ENCODE measurements at regions not wholly inside any gene's neighbourhood (a gene's known extent, or its start where the extent isn't known, plus 50 kb on each side); places are given as distances from the start of the nearest gene placed in this dataset.

GRCh38 chr2:144322379-144322778 is 197.5 kb downstream of the ZEB2 start:
- CTCF ChIA-PET: no interaction called here
- Histone ChIP-seq H3K4me3 (ENCODE audit: low read depth, low read length) (no peak overlapping the region), H3K27me3 (ENCODE audit: control insufficient read depth, insufficient read depth, low read length) (no peaks in the 10 kb centered on the region), H3K36me3 (ENCODE audit: control insufficient read depth, insufficient read depth, low read length) (no peaks in the 10 kb centered on the region)
- POLR2A ChIA-PET: interaction anchor here (0.6 kb wide), 1 partner anchor 23 kb away, joined by 4 read pairs; no protein-coding TSS in a partner anchor
- peak; percentile 15 for DNase-seq (ENCODE audit: low read depth)
- no peak for TF ChIP-seq CTCF (IDR thresholded peaks at IDR 0.05; ENCODE audit: insufficient read depth, low read depth, low read length)

- H3K36me3 ChIP-seq (ENCODE audit: control insufficient read depth, insufficient read depth, low read length): no peaks in the 10 kb centered on the region
- H3K27me3 ChIP-seq (ENCODE audit: control insufficient read depth, insufficient read depth, low read length): no peaks in the 10 kb centered on the region
- ChIA-PET CTCF (interaction anchor here (1.9 kb wide), 1 partner anchor 10 kb away, joined by 5 read pairs; no protein-coding TSS in a partner anchor), POLR2A (no interaction called here)
- no peak overlapping the region for H3K4me3 ChIP-seq (ENCODE audit: low read depth, low read length)
- TF ChIP-seq CTCF (IDR thresholded peaks at IDR 0.05; ENCODE audit: insufficient read depth, low read depth, low read length): no peak
- DNase-seq (ENCODE audit: low read depth): no peak
Observed at GRCh38 chr2:144320491-144320890, 199.4 kb downstream of the ZEB2 start.

- Histone ChIP-seq H3K27me3 (ENCODE audit: control insufficient read depth, insufficient read depth, low read length) (no peaks in the 10 kb centered on the region), H3K4me3 (ENCODE audit: low read depth, low read length) (no peak overlapping the region), H3K36me3 (ENCODE audit: control insufficient read depth, insufficient read depth, low read length) (no peaks in the 10 kb centered on the region)
- no peak for DNase-seq (ENCODE audit: low read depth)
- CTCF ChIA-PET: no interaction called here
- no peak for TF ChIP-seq CTCF (IDR thresholded peaks at IDR 0.05; ENCODE audit: insufficient read depth, low read depth, low read length)
- POLR2A ChIA-PET: no interaction called here
Observed at GRCh38 chr2:144317071-144317738, 202.7 kb downstream of the ZEB2 start.

- TF ChIP-seq CTCF (IDR thresholded peaks at IDR 0.05; ENCODE audit: insufficient read depth, low read depth, low read length): no peak
- ChIA-PET POLR2A (no interaction called here), CTCF (interaction anchor here (1.3 to 1.7 kb wide), 2 partner anchors 9 to 11 kb away, joined by 3 to 5 read pairs; no protein-coding TSS in a partner anchor)
- Histone ChIP-seq H3K4me3 (ENCODE audit: low read depth, low read length) (no peak overlapping the region), H3K27me3 (ENCODE audit: control insufficient read depth, insufficient read depth, low read length) (no peaks in the 10 kb centered on the region), H3K36me3 (ENCODE audit: control insufficient read depth, insufficient read depth, low read length) (no peaks in the 10 kb centered on the region)
- DNase-seq (ENCODE audit: low read depth): no peak
Observed at GRCh38 chr2:144310889-144311608, 208.9 kb downstream of the ZEB2 start.

- no peak overlapping the region for H3K4me3 ChIP-seq (ENCODE audit: low read depth, low read length)
- ChIA-PET POLR2A (no interaction called here), CTCF (interaction anchor here (1.3 to 1.7 kb wide), 2 partner anchors 9 to 10 kb away, joined by 3 to 5 read pairs; no protein-coding TSS in a partner anchor)
- no peaks in the 10 kb centered on the region for H3K27me3 ChIP-seq (ENCODE audit: control insufficient read depth, insufficient read depth, low read length)
- no peak for TF ChIP-seq CTCF (IDR thresholded peaks at IDR 0.05; ENCODE audit: insufficient read depth, low read depth, low read length)
- DNase-seq (ENCODE audit: low read depth): no peak
- no peaks in the 10 kb centered on the region for H3K36me3 ChIP-seq (ENCODE audit: control insufficient read depth, insufficient read depth, low read length)
Observed at GRCh38 chr2:144310484-144310883, 209.4 kb downstream of the ZEB2 start.
